Esophagus muscularis mucosa (tissue), 3 donors: ENCODE measurements at regions not wholly inside any gene's neighbourhood (a gene's known extent, or its start where the extent isn't known, plus 50 kb on each side); places are given as distances from the start of the nearest gene placed in this dataset.

Experiments
- EP300 ChIP-seq: sonication (generic); formaldehyde crosslinking; IDR thresholded peaks from one replicate; pipeline ENCODE4 v1.6.1; 2017; ENCODE audit warnings: antibody characterized with exemption
- TF ChIP-seq, protein P1 (sequence below), 3 experiments: fragments of 200-600 bp in 2 of 3; fragments of 450-650 bp in 1 of 3; sonication (generic) in 2 of 3; IDR thresholded peaks; one replicate each; pipeline ENCODE4 v1.5.1; 2017 to 2019; ENCODE audit warnings: antibody characterized with exemption in 3 of 3, mild to moderate bottlenecking in 2 of 3, moderate library complexity in 1 of 3

- no peak for TF ChIP-seq EP300
- TF ChIP-seq, protein P1, sequence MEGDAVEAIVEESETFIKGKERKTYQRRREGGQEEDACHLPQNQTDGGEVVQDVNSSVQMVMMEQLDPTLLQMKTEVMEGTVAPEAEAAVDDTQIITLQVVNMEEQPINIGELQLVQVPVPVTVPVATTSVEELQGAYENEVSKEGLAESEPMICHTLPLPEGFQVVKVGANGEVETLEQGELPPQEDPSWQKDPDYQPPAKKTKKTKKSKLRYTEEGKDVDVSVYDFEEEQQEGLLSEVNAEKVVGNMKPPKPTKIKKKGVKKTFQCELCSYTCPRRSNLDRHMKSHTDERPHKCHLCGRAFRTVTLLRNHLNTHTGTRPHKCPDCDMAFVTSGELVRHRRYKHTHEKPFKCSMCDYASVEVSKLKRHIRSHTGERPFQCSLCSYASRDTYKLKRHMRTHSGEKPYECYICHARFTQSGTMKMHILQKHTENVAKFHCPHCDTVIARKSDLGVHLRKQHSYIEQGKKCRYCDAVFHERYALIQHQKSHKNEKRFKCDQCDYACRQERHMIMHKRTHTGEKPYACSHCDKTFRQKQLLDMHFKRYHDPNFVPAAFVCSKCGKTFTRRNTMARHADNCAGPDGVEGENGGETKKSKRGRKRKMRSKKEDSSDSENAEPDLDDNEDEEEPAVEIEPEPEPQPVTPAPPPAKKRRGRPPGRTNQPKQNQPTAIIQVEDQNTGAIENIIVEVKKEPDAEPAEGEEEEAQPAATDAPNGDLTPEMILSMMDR (IDR thresholded peaks at IDR 0.05) = no peak
Observed at GRCh38 chr1:181971424-181971823, 90.1 kb downstream of the ZNF648 start.
